ENCODE measurements at regions not wholly inside any gene's neighbourhood (a gene's known extent, or its start where the extent isn't known, plus 50 kb on each side); places are given as distances from the start of the nearest gene placed in this dataset.
"Not testable (repeated sequence)": the region's sequence is repeated elsewhere in the genome, so short reads cannot be mapped to it uniquely, and the experiment has no call there.

GRCh38 chr2:41319437-41319836 lies 728.4 kb upstream of the PKDCC start:
- no peak for ATAC-seq
- no peak for DNase-seq
- intact Hi-C loops (cut with DNase I): no loop called here

- DNase-seq (no peak), ATAC-seq (no peak)
- intact Hi-C loops (cut with DNase I): no loop called here
Measured at GRCh38 chr2:41320491-41320890, 727.3 kb upstream of the PKDCC start.

GRCh38 chr2:41321351-41321750 lies 726.5 kb upstream of the PKDCC start:
- DNase-seq (no peak), ATAC-seq (no peak)
- intact Hi-C loops (cut with DNase I): no loop called here

GRCh38 chr2:41326851-41327250 lies 721.0 kb upstream of the PKDCC start:
- intact Hi-C loops (cut with DNase I): no loop called here
- ATAC-seq (no peak), DNase-seq (no peak)

- ATAC-seq (no peak), DNase-seq (no peak)
- intact Hi-C loops (cut with DNase I): no loop called here
Measured at GRCh38 chr2:41329040-41329439, 718.8 kb upstream of the PKDCC start.

GRCh38 chr2:41334159-41334558 lies 713.7 kb upstream of the PKDCC start:
- intact Hi-C loops (cut with DNase I): no loop called here
- no peak for ATAC-seq
- DNase-seq: no peak

- intact Hi-C loops (cut with DNase I); DNase-seq; ATAC-seq: not testable (repeated sequence)
Measured at GRCh38 chr2:41335573-41335972, 712.2 kb upstream of the PKDCC start.

- DNase-seq (no peak), ATAC-seq (peak in 1 of 2 donors; percentile 65)
Measured at GRCh38 chr2:41337956-41338355, 709.9 kb upstream of the PKDCC start.

GRCh38 chr2:41344529-41344928 lies 703.3 kb upstream of the PKDCC start:
- DNase-seq: no peak
- ATAC-seq: no peak
- intact Hi-C loops (cut with DNase I): no loop called here

More at GRCh38 chr2:41337956-41338355, 709.9 kb upstream of the PKDCC start:
- intact Hi-C loops (cut with DNase I): no loop called here

- intact Hi-C loops (cut with DNase I): no loop called here
Measured at GRCh38 chr2:41353060-41353459, 694.8 kb upstream of the PKDCC start.

GRCh38 chr2:41355794-41356193 lies 692.0 kb upstream of the PKDCC start:
- DNase-seq: no peak
- intact Hi-C loops (cut with DNase I): no loop called here

More at GRCh38 chr2:41353060-41353459, 694.8 kb upstream of the PKDCC start:
- ATAC-seq (no peak), DNase-seq (no peak)

GRCh38 chr2:41364842-41365241 lies 683.0 kb upstream of the PKDCC start:
- ATAC-seq (no peak), DNase-seq (no peak)
- intact Hi-C loops (cut with DNase I): no loop called here

More at GRCh38 chr2:41355794-41356193, 692.0 kb upstream of the PKDCC start:
- no peak for ATAC-seq

- ATAC-seq: no peak
- DNase-seq: no peak
- intact Hi-C loops (cut with DNase I): no loop called here
Measured at GRCh38 chr2:41375901-41376300, 671.9 kb upstream of the PKDCC start.

- DNase-seq: no peak
- intact Hi-C loops (cut with DNase I): no loop called here
Measured at GRCh38 chr2:41377837-41378236, 670.0 kb upstream of the PKDCC start.

GRCh38 chr2:41378420-41378819 lies 669.4 kb upstream of the PKDCC start:
- no peak for ATAC-seq
- no peak for DNase-seq

More at GRCh38 chr2:41377837-41378236, 670.0 kb upstream of the PKDCC start:
- ATAC-seq: no peak

GRCh38 chr2:41379496-41380221 lies 668.2 kb upstream of the PKDCC start:
- ATAC-seq (no peak), DNase-seq (no peak)
- intact Hi-C loops (cut with DNase I): no loop called here

More at GRCh38 chr2:41378420-41378819, 669.4 kb upstream of the PKDCC start:
- intact Hi-C loops (cut with DNase I): no loop called here

- ATAC-seq (no peak), DNase-seq (no peak)
- intact Hi-C loops (cut with DNase I): no loop called here
Measured at GRCh38 chr2:41381701-41382100, 666.1 kb upstream of the PKDCC start.

GRCh38 chr2:41387519-41387918 lies 660.3 kb upstream of the PKDCC start:
- intact Hi-C loops (cut with DNase I): no loop called here
- DNase-seq: no peak
- no peak for ATAC-seq

GRCh38 chr2:41393621-41394020 lies 654.2 kb upstream of the PKDCC start:
- intact Hi-C loops (cut with DNase I): no loop called here
- no peak for ATAC-seq

GRCh38 chr2:41394541-41394940 lies 653.3 kb upstream of the PKDCC start:
- DNase-seq: no peak
- intact Hi-C loops (cut with DNase I): no loop called here
- ATAC-seq: no peak

More at GRCh38 chr2:41393621-41394020, 654.2 kb upstream of the PKDCC start:
- no peak for DNase-seq

- intact Hi-C loops (cut with DNase I): no loop called here
- no peak for DNase-seq
- no peak for ATAC-seq
Measured at GRCh38 chr2:41395692-41396091, 652.1 kb upstream of the PKDCC start.

All from left cardiac atrium (tissue), 4 donors.